Retina (tissue), 1 donor: ENCODE measurements at regions not wholly inside any gene's neighbourhood (a gene's known extent, or its start where the extent isn't known, plus 50 kb on each side); places are given as distances from the start of the nearest gene placed in this dataset.

Experiments used
- DNase-seq: peaks from one replicate; pipeline ENCODE4 v3.0.0-alpha.2; 2016

DNA sequence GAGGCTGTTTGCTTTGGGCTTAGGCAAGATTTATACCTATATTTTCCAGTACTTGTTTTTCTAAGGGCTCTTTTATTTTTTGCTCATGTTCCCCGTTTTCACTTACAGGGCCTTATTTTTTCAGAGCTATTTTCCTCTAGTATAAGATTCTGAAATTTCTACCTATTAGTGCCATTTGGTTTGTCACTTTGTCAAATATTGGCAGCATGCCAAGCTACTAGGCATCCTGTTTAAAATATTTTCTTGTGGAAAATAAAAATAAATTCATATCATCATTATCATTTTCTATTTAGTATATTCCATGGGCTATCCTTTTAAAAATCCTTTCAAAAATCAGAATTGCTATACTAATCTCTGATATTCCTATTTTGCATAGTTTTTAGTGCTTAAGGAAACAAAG lies 64.8 kb upstream of the CHST9 start:
- DNase-seq: no peak

DNA sequence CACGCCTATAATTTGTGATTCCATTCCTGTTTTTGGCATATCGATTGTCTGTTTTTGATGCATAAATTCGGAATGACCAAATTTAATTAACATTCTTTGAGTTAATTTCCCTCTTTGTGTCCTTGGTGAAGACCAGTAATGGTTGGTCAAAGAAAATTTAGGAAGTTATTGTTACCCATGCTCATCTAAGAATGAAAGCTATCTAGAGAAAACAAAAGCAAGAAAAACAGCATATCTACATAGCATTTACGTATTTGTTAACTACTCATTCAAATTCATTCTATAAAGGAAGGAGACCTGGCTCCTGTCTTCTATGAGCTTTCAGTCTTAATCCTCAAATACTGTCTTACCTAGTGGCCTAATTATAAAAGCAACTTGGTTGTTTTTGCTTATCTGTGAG lies 59.2 kb upstream of the CHST9 start:
- DNase-seq: no peak

DNA sequence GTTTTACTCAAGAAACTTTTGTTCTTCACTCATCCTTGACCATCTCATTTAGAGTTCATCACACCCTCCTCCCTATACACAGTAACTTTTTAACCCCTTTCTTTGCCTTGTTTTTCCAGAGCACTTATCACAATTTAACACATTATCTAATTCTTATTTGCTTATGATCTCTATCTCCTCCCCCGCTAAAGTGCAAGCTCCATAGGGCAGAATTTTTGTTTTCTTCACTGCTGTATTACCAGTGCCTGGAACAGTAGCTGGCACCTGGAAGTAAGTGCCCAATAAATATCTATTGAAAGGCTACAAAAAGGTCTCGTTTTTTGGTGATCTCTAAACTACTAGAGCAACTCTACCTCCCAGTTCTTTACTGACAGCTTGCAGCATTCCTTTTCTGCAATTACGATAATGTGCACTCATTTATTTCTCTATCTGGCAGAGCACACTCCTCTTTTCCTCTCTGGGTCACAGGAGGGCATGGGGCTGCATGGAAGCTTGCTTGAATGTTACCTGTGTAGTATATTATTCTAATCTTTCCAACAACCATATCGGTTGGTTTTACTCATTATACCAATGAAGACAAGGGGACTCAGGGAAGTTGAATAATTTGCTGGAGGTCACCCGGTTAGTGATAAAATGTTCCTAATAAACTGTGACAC lies 57.4 kb upstream of the CHST9 start:
- DNase-seq: no peak

DNA sequence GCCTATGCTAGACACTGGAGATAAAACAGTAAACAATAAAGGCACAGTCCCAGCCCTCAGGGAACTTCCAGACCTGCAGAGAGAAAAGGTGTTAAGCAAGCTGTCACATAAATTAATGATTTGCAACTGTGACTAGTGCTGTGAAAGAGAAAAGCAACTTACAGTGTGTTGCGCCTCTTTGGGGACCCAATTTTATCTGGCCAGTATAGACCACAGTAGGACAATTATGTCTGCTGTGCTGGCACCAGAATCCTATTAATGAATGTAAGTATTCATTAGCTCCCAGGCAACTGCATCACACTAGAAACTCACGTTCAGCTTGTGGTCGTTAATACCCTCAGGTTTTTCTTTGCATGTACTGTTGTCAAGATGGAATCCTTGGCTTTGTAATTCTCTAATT lies 55.3 kb upstream of the CHST9 start:
- DNase-seq: no peak

DNA sequence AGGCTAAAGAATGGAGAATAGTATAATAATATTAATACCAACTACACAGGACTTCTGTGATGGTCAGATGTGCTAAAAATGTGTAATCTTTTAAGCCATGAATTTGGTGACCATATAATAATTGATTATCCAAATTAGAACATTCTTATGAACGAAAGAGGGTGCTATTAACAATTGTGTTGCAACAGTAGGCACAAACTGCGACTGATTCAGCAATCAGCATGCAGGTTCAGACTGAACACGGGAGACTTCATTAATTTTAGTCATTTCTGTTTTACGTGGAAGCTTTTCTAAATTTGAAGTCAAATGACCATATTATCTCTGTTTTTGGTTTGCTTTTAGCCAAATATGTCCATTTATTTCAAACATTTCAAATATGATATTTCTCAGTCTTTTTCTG lies 54.6 kb upstream of the CHST9 start:
- DNase-seq: no peak

DNA sequence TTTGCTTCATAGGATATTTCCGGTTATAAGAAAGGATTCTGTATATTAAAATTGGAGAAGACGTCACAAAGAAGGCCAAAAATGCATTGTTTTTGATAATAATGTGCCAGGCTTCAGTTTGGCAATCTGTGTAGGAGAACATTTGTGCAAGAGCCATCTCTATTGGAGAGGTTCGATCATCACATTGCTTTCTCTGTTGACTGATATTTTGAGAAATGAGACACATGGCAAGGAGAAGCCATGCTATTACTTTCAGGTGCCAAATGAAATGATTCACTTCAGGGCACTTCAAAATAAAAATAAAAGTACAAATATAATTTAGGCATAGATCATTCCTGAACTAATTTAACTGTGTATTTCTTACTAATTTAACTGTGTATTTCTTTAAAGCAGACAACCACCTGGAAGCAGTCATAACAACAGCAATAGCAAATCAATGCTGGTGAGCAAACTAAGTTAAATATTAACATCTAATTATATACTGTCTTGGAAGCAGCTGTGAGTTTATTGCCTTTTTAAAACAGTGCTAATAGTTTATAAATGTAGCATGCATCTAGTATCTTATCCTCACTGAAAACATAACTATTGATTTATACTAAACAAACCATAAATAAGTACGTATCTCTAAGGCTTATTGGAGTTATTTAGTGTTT lies 50.2 kb upstream of the CHST9 start:
- no peak for DNase-seq
